CD4-positive, CD25-positive, alpha-beta regulatory T cell (primary cell): ENCODE measurements at regions not wholly inside any gene's neighbourhood (a gene's known extent, or its start where the extent isn't known, plus 50 kb on each side); places are given as distances from the start of the nearest gene placed in this dataset.

Experiments
- ATAC-seq, 2 donors: fragments of 150-1000 bp; cut with Tn5 transposase; one replicate each; pipeline ENCODE4 v1.10.0; 2021; ENCODE audit warnings: low read depth in 2 of 2, moderate number of reproducible peaks in 2 of 2, moderate library complexity in 1 of 2
- DNase-seq, 3 donors: peaks; one replicate each; pipeline versions ENCODE4 v3.0.0 to v3.0.0-alpha.2; 2012 to 2022; ENCODE audit warnings: mixed read lengths in 1 of 3
- H3K27ac ChIP-seq: one replicate; pipeline ENCODE4 v1.7.0; 2013; ENCODE audit warnings: mild to moderate bottlenecking, low read length; ENCODE audit not compliant: insufficient read depth, poor library complexity, severe bottlenecking
- H3K27me3 ChIP-seq: one replicate; pipeline ENCODE4 v1.7.0; 2013; ENCODE audit warnings: low read length; ENCODE audit not compliant: control insufficient read depth, insufficient read depth
- H3K36me3 ChIP-seq: one replicate; pipeline ENCODE4 v1.7.0; 2013; ENCODE audit warnings: mild to moderate bottlenecking, low read length, moderate library complexity; ENCODE audit not compliant: control insufficient read depth, insufficient read depth
- H3K4me1 ChIP-seq: 2 replicates; pipeline ENCODE4 v1.7.0; 2013; ENCODE audit warnings: mild to moderate bottlenecking, low read length; ENCODE audit not compliant: insufficient read depth, control insufficient read depth, poor library complexity, severe bottlenecking
- H3K4me3 ChIP-seq: one replicate; pipeline ENCODE4 v1.7.0; 2013; ENCODE audit warnings: low read depth, mild to moderate bottlenecking, low read length, moderate library complexity
- H3K9me3 ChIP-seq, 2 experiments: 1 replicate in 1 of 2; 2 replicates in 1 of 2; pipeline ENCODE4 v1.7.0; 2013; ENCODE audit warnings: low read length in 2 of 2, mild to moderate bottlenecking in 1 of 2, moderate library complexity in 1 of 2; ENCODE audit not compliant: control insufficient read depth in 2 of 2
- H3K27ac Mint-ChIP-seq, 3 donors: one replicate each; pipeline ENCODE4 v1.8.0; 2020 to 2022; ENCODE audit warnings: mild to moderate bottlenecking in 3 of 3, mixed read lengths in 3 of 3, moderate library complexity in 2 of 3
- H3K27me3 Mint-ChIP-seq: one replicate; pipeline ENCODE4 v1.8.0; 2022; ENCODE audit warnings: mild to moderate bottlenecking, mixed read lengths
- H3K36me3 Mint-ChIP-seq: one replicate; pipeline ENCODE4 v1.8.0; 2020; ENCODE audit warnings: mixed read lengths
- H3K4me1 Mint-ChIP-seq, 4 donors: one replicate each; pipeline ENCODE4 v1.8.0; 2020 to 2022; ENCODE audit warnings: mixed read lengths in 4 of 4, mild to moderate bottlenecking in 1 of 4
- H3K4me3 Mint-ChIP-seq, 4 donors: one replicate each; pipeline ENCODE4 v1.8.0; 2020 to 2022; ENCODE audit warnings: mild to moderate bottlenecking in 4 of 4, mixed read lengths in 4 of 4, moderate library complexity in 3 of 4
- H3K9me3 Mint-ChIP-seq, 7 donors: one replicate each; pipeline ENCODE4 v1.8.0; 2020 to 2022; ENCODE audit warnings: mixed read lengths in 7 of 7, mild to moderate bottlenecking in 3 of 7, moderate library complexity in 2 of 7

DNA sequence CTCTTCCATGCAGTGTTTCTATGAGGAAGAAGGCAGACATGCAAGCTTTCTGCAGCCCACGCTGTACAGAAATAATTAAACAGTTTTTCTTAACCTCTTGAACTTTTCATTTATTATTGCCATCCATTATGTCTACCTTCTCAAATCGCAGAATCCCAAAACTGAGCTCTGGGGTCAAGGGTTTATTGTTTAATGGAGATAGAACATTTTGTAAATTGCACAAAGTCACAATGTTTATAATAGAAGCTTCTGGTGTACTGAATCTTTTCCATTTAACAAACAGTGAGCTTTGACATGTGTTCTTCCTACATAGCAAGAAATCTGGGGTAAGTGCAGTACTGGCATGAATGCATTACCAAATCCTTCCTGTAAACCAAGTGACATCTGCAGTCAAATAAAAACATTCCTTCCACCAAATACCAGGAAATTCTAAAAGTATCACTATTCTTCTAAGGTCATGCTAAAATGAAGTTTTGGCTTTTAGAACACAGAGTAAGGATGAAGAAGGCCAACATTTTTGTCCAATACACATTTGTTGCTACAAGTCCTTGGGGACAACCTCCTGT is 385.3 kb upstream of the DDHD1 start:
- Histone ChIP-seq H3K36me3 (no peaks in the 10 kb centered on the region), H3K4me3 (no peak overlapping the region), H3K4me1 (no peaks in the 10 kb centered on the region), H3K27ac (no peak overlapping the region), H3K27me3 (no peaks in the 10 kb centered on the region), H3K9me3 (no peaks in the 10 kb centered on the region)
- DNase-seq (no peak), ATAC-seq (no peak)
- Mint-ChIP-seq H3K27ac (no peak overlapping the region), H3K9me3 (peaks cover 0 to 2% (median 0%) of the 10 kb centered on the region in 7 donors), H3K27me3 (no peaks in the 10 kb centered on the region), H3K4me3 (no peak overlapping the region), H3K4me1 (no peaks in the 10 kb centered on the region), H3K36me3 (no peaks in the 10 kb centered on the region)

DNA sequence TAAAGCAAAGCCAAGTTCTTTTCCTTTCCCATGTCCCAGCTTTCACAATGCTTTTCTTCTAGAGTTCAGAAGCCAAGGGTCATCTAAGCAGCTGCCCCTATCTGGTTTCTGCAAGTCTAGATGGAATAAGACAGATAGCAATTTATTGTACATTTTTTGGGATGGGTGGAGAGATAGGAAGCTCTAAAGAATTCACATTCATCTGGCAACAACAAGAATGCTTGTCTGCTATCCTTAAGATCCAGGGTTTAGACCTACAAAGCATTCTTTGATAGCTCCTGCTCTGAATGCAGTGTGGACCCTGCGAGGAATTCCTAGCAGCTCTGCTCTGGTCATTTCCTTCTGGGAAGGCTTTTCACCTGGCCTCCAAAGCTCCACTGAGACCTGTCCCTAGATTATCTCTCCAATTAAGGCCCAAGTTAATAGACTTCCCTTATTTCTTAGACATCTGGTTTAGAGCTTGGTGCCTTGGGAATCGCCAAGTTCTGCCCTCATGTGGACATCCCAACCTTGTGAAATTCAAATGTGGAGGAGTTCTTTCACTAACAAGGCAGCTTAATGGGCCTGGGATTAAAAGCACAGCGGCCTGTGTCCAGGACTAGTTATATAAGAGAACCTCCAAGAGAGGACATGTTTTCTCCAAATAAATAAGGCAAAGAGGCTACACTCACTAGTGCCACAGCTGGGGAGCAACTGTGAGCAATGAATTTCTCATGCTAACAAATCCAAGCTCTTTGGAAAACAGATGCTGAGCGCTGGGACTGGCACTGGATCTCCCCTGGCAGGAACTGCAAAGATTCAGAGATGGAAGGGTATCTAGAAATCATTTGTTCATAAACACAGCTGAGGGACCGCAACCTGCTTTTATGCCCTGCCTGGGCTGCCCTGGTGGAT is 384.5 kb upstream of the DDHD1 start:
- no peaks in the 10 kb centered on the region for H3K27me3 Mint-ChIP-seq
- peaks cover 0 to 2% (median 0%) of the 10 kb centered on the region in 7 donors for H3K9me3 Mint-ChIP-seq
- no peaks in the 10 kb centered on the region for H3K9me3 ChIP-seq
- no peak overlapping the region for H3K27ac Mint-ChIP-seq
- ATAC-seq (no peak), DNase-seq (no peak)
- H3K36me3 ChIP-seq: no peaks in the 10 kb centered on the region
- no peak overlapping the region for H3K27ac ChIP-seq
- no peaks in the 10 kb centered on the region for H3K4me1 Mint-ChIP-seq
- no peaks in the 10 kb centered on the region for H3K27me3 ChIP-seq
- H3K4me3 Mint-ChIP-seq: no peak overlapping the region
- no peaks in the 10 kb centered on the region for H3K36me3 Mint-ChIP-seq
- H3K4me3 ChIP-seq: no peak overlapping the region
- no peaks in the 10 kb centered on the region for H3K4me1 ChIP-seq

DNA sequence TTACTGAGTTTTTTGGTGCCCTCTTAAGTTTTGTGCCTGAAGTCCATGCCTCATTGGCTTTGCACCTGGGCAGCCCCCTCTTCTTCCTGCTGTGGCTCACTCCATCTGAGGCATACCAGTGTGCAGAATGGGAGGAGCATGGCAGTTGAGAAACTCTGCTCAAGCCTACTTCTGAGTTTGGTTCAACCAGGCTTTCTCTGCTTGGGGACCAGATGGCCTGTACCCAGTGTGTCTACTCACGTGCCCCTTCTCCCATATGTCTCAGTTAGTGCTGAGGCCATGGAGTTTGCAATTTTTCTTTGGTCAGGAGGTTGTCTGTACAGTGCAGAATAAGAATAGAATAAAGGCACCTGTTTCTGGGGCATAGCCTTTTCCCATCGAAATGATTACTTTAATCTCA is 383.3 kb upstream of the DDHD1 start:
- Mint-ChIP-seq H3K36me3 (no peaks in the 10 kb centered on the region), H3K27ac (no peak overlapping the region), H3K4me1 (no peaks in the 10 kb centered on the region), H3K9me3 (peaks cover 0 to 2% (median 0%) of the 10 kb centered on the region in 7 donors), H3K27me3 (no peaks in the 10 kb centered on the region), H3K4me3 (no peak overlapping the region)
- no peak for ATAC-seq
- no peaks in the 10 kb centered on the region for H3K36me3 ChIP-seq
- no peaks in the 10 kb centered on the region for H3K27me3 ChIP-seq
- no peak overlapping the region for H3K4me3 ChIP-seq
- H3K27ac ChIP-seq: no peak overlapping the region
- H3K9me3 ChIP-seq: no peaks in the 10 kb centered on the region
- DNase-seq: no peak
- no peaks in the 10 kb centered on the region for H3K4me1 ChIP-seq

DNA sequence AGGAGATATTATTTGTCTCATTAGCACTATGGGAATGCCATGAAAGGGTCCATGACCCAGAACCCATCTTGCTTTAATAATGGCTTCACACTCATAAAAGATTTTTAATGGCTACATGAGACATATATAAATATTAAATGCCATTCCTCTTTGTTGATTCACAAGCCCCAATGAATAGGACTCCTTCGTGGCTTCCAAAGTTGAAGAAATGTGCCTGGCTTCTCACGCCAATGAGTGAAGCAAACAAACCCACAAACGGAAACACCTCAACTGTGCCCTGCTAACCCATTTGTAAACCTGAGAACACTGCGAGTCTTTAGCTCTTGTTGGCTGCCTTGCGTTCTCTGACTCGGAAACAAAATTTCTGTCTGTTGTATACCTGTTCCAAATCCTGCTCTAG is 381.7 kb upstream of the DDHD1 start:
- Histone ChIP-seq H3K9me3 (no peaks in the 10 kb centered on the region), H3K27me3 (no peaks in the 10 kb centered on the region), H3K4me3 (no peak overlapping the region), H3K36me3 (no peaks in the 10 kb centered on the region), H3K4me1 (no peaks in the 10 kb centered on the region), H3K27ac (no peak overlapping the region)
- no peaks in the 10 kb centered on the region for H3K36me3 Mint-ChIP-seq
- H3K27ac Mint-ChIP-seq: no peak overlapping the region
- H3K4me3 Mint-ChIP-seq: no peak overlapping the region
- H3K4me1 Mint-ChIP-seq: no peaks in the 10 kb centered on the region
- ATAC-seq (no peak), DNase-seq (no peak)
- no peaks in the 10 kb centered on the region for H3K27me3 Mint-ChIP-seq
- H3K9me3 Mint-ChIP-seq: peaks cover 0 to 2% (median 0%) of the 10 kb centered on the region in 7 donors

DNA sequence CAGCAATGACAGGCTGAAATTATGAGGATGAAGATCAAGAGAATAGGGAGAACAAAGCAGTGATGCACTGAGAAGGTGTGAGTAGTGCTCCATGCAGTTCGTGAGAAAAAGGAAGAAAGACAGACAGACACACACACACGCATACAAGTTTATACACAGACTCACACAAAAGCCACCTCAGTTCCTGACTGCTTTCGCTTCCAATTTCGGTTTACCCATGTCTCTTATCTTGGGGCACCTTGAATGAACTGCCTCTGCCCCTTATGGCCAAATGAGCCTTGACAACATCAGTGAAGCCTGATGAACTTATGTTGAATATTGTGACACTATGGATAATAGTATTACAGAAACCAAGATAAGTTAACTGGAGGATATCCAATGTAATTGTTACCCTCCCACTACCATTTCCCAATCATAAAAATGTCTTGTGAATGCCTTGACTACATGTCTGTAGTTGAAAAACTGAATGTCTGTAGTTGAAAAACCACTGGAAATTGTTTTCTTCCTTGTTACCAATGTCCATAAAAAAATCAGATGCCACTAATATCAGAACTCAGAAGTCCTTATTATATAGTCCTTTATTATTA is 380.4 kb upstream of the DDHD1 start:
- Histone ChIP-seq H3K4me3 (no peak overlapping the region), H3K4me1 (no peaks in the 10 kb centered on the region), H3K9me3 (no peaks in the 10 kb centered on the region), H3K36me3 (no peaks in the 10 kb centered on the region), H3K27ac (no peak overlapping the region), H3K27me3 (no peaks in the 10 kb centered on the region)
- Mint-ChIP-seq H3K4me1 (no peaks in the 10 kb centered on the region), H3K9me3 (no peaks in the 10 kb centered on the region), H3K27me3 (no peaks in the 10 kb centered on the region), H3K27ac (no peak overlapping the region), H3K36me3 (no peaks in the 10 kb centered on the region), H3K4me3 (no peak overlapping the region)
- ATAC-seq (no peak), DNase-seq (no peak)

DNA sequence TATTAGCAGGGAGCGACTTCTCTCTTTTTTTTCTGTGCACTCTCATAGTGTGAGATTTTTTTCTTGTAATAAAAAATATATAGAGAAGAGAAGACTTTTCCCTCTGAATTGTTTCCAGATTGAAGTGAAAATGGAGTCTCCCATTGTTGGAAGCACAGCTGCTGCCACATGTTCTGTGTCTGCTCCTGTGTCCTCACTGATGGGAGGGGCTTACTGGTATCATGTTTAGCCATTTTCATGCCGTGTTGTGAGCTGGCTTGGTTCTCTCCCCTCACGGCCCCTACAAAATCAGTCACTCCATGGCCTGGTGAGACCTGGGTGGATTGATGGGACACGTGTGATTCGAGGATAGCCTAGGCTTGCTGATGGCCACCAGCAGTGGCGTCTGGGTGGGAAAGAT is 379.7 kb upstream of the DDHD1 start:
- no peak for DNase-seq
- Mint-ChIP-seq H3K27me3 (no peaks in the 10 kb centered on the region), H3K4me3 (no peak overlapping the region), H3K9me3 (no peaks in the 10 kb centered on the region), H3K4me1 (no peaks in the 10 kb centered on the region), H3K27ac (no peak overlapping the region), H3K36me3 (no peaks in the 10 kb centered on the region)
- Histone ChIP-seq H3K4me1 (no peaks in the 10 kb centered on the region), H3K36me3 (no peaks in the 10 kb centered on the region), H3K27me3 (no peaks in the 10 kb centered on the region), H3K9me3 (no peaks in the 10 kb centered on the region), H3K27ac (no peak overlapping the region), H3K4me3 (no peak overlapping the region)
- no peak for ATAC-seq

DNA sequence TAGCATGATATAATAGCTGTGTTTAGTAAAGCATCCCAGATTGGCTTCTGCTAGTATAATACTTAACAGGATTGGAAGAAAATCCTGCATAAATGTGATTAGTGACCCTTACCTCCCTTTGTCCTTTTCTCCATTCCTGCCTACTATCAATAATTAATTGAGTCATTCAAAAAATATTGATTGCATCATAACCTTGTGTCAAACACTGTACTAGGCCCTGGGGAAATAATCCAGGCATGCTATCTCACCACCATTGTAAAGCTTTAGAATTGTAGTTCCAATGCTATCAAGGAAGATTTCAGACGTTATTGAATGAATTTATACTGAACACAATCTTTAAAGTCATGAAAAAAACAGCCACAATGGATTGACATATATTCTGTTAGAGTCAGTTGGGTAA is 378.6 kb upstream of the DDHD1 start:
- no peak overlapping the region for H3K27ac ChIP-seq
- no peaks in the 10 kb centered on the region for H3K9me3 ChIP-seq
- ATAC-seq: no peak
- Mint-ChIP-seq H3K27me3 (peaks cover under 1% of the 10 kb centered on the region), H3K27ac (no peak overlapping the region), H3K9me3 (peaks cover 0 to 5% (median 0%) of the 10 kb centered on the region in 7 donors), H3K4me3 (no peak overlapping the region), H3K36me3 (no peaks in the 10 kb centered on the region), H3K4me1 (no peaks in the 10 kb centered on the region)
- no peak for DNase-seq
- H3K4me3 ChIP-seq: no peak overlapping the region
- H3K36me3 ChIP-seq: no peaks in the 10 kb centered on the region
- no peaks in the 10 kb centered on the region for H3K27me3 ChIP-seq
- H3K4me1 ChIP-seq: no peaks in the 10 kb centered on the region
